ENCODE measurements at regions not wholly inside any gene's neighbourhood (a gene's known extent, or its start where the extent isn't known, plus 50 kb on each side); places are given as distances from the start of the nearest gene placed in this dataset.

DNA sequence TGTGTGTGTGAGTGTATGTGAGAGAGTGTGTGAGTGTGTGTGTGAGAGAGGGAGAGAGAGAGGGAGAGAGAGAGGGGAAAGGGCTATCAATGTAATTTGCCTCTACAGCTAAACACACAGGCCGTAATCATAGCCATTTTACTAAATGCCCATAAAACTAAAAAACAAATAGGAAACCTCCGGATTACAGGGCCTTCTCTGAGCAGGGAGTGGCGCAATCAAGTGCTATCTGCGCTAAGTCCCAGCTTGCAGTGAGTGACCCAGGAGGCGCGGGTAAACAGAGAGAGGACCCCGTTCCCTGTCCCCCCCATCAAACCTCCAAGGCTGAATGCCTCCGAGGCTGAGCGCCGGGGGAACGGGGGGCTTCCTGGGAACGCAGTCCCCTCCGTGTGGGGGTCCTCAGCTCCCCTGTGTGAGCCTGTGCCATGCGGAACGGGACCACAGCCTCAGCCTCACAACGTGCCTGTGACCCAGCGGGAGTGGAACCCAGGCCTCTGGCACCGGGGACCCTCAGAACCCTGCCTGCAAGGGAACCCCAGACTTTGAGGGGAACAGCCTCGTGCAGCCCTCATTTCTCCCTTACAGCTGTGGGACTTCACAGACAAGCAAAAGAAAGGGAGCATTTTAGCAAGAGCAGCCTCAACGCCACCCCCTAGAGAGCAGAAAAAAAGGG, 54.7 kb upstream of the ID2 start:
- no peaks in the 10 kb centered on the region for H3K4me1 Mint-ChIP-seq (ENCODE audit: low read depth, unreplicated experiment)
- TF ChIP-seq, protein P1, sequence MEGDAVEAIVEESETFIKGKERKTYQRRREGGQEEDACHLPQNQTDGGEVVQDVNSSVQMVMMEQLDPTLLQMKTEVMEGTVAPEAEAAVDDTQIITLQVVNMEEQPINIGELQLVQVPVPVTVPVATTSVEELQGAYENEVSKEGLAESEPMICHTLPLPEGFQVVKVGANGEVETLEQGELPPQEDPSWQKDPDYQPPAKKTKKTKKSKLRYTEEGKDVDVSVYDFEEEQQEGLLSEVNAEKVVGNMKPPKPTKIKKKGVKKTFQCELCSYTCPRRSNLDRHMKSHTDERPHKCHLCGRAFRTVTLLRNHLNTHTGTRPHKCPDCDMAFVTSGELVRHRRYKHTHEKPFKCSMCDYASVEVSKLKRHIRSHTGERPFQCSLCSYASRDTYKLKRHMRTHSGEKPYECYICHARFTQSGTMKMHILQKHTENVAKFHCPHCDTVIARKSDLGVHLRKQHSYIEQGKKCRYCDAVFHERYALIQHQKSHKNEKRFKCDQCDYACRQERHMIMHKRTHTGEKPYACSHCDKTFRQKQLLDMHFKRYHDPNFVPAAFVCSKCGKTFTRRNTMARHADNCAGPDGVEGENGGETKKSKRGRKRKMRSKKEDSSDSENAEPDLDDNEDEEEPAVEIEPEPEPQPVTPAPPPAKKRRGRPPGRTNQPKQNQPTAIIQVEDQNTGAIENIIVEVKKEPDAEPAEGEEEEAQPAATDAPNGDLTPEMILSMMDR (IDR thresholded peaks at IDR 0.05; ENCODE audit: partially characterized antibody, unreplicated experiment), result no peak
- no peak for DNase-seq
- no peaks in the 10 kb centered on the region for H3K36me3 Mint-ChIP-seq (ENCODE audit: unreplicated experiment)
- no peak overlapping the region for H3K27ac Mint-ChIP-seq (ENCODE audit: unreplicated experiment)
- H3K9me3 Mint-ChIP-seq (ENCODE audit: unreplicated experiment), result peaks cover 4% of the 10 kb centered on the region
- H3K4me3 Mint-ChIP-seq (ENCODE audit: unreplicated experiment), result no peak overlapping the region
- H3K27me3 Mint-ChIP-seq (ENCODE audit: unreplicated experiment), result peaks cover 16% of the 10 kb centered on the region

DNA sequence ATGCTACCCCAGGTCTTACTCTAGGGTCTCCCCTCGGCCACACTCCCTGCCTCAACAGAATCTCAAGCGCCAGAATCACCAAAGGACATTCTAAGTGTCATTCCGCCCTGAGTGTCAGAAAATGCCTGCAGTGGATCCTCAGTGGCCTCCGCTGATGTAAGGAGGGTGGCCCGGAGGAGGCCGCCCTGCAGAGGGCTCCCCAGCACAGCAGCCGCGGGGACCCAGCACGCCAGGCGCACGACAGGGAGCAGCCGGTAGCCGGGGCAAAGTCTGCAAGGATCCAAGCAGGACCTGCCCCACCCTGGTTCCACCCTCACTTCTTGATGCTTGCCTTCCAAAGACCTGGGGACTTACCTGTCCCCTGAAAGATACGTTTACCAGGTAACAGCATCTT, 54.2 kb upstream of the ID2 start:
- TF ChIP-seq, protein P1 (IDR thresholded peaks at IDR 0.05; ENCODE audit: partially characterized antibody, unreplicated experiment), result no peak
- Mint-ChIP-seq H3K27ac (ENCODE audit: unreplicated experiment) (no peak overlapping the region), H3K9me3 (ENCODE audit: unreplicated experiment) (peaks cover 4% of the 10 kb centered on the region), H3K27me3 (ENCODE audit: unreplicated experiment) (peaks cover 13% of the 10 kb centered on the region), H3K4me3 (ENCODE audit: unreplicated experiment) (no peak overlapping the region), H3K4me1 (ENCODE audit: low read depth, unreplicated experiment) (peaks cover 1% of the 10 kb centered on the region), H3K36me3 (ENCODE audit: unreplicated experiment) (no peaks in the 10 kb centered on the region)
- DNase-seq, result no peak

DNA sequence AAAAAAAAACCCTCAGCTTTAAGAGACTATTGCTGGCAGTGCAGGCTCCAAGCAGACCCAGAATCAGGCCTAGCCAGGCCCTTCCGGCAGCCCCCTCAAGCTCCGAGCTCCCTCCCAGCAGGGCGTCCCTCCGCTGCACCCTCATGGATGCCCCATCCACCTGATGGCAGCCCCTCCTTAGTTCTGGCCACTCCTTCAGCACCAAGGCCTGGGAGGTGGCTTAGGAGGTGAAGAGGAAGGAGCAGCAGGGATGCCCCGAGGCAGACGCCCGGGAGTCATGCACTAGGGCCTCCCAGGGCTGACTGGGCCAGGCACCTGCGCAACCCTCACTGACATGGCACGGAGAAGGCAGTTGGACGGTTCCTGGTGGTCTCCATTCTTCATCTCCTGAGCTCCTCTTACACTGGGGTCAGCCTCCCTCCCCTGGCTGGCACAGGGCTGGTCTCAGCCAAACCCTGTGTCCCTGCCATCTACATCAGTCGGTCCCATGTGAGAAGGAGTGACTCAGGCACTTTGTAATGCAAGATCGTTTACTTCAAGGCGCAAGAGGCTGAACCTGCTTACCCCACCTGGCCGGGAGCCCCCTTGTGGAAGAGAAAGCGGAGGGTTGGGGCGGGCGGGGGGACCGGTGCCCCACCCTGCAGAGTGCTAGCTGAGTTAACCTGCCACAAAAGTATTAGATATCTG, 53.5 kb upstream of the ID2 start:
- no peak for DNase-seq
- Mint-ChIP-seq H3K4me3 (ENCODE audit: unreplicated experiment) (no peak overlapping the region), H3K4me1 (ENCODE audit: low read depth, unreplicated experiment) (peaks cover 1% of the 10 kb centered on the region), H3K27ac (ENCODE audit: unreplicated experiment) (no peak overlapping the region), H3K27me3 (ENCODE audit: unreplicated experiment) (peaks cover 9% of the 10 kb centered on the region), H3K36me3 (ENCODE audit: unreplicated experiment) (no peaks in the 10 kb centered on the region), H3K9me3 (ENCODE audit: unreplicated experiment) (peaks cover 2% of the 10 kb centered on the region)
- TF ChIP-seq, protein P1 (IDR thresholded peaks at IDR 0.05; ENCODE audit: partially characterized antibody, unreplicated experiment), result no peak

DNA sequence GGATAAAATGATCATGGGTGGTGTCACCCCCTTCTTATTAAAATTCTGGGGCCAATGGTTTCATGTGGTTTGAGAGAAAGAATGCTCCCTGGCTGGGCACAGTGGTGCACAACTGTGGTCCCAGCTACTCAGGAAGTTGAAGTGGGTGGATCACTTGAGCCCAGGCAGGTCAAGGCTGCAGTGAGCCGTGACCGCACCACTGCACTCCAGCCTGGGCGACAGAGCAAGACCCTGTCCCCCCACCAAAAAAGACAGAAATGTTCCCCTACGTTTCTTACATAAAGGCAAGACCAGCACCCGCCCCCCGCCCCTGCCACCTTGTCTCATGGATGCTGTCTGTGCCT, 53.0 kb upstream of the ID2 start:
- Mint-ChIP-seq H3K9me3 (ENCODE audit: unreplicated experiment) (peaks cover 2% of the 10 kb centered on the region), H3K4me3 (ENCODE audit: unreplicated experiment) (no peak overlapping the region), H3K27ac (ENCODE audit: unreplicated experiment) (no peak overlapping the region), H3K27me3 (ENCODE audit: unreplicated experiment) (peaks cover 8% of the 10 kb centered on the region), H3K36me3 (ENCODE audit: unreplicated experiment) (no peaks in the 10 kb centered on the region), H3K4me1 (ENCODE audit: low read depth, unreplicated experiment) (peaks cover 1% of the 10 kb centered on the region)
- TF ChIP-seq, protein P1 (IDR thresholded peaks at IDR 0.05; ENCODE audit: partially characterized antibody, unreplicated experiment), result no peak
- no peak for DNase-seq

DNA sequence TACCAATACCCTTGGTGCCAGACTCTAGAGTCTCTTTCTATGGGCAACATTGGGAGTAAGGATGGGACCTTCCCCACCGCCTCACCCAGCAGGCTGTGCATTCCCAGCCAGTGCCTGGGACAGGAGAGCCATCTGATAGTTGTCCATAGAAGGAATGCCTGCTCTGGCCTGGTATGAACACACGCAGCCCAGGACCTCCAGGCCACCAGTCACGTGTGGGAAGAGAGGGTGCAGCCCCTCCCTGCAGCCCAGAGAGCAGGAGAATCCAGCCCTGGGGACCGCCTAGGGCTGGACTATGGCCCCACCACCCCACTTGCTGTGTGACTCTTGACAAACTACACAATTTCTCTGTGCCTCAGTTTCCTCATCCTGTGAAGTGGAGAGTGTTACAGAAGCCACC, 52.5 kb upstream of the ID2 start:
- H3K27ac Mint-ChIP-seq (ENCODE audit: unreplicated experiment), result no peak overlapping the region
- H3K9me3 Mint-ChIP-seq (ENCODE audit: unreplicated experiment), result peaks cover 2% of the 10 kb centered on the region
- no peaks in the 10 kb centered on the region for H3K36me3 Mint-ChIP-seq (ENCODE audit: unreplicated experiment)
- H3K4me1 Mint-ChIP-seq (ENCODE audit: low read depth, unreplicated experiment), result peaks cover 1% of the 10 kb centered on the region
- TF ChIP-seq, protein P1 (IDR thresholded peaks at IDR 0.05; ENCODE audit: partially characterized antibody, unreplicated experiment), result no peak
- no peak for DNase-seq
- peaks cover 10% of the 10 kb centered on the region for H3K27me3 Mint-ChIP-seq (ENCODE audit: unreplicated experiment)
- H3K4me3 Mint-ChIP-seq (ENCODE audit: unreplicated experiment), result no peak overlapping the region
